Occipital lobe (tissue), 1 donor: ENCODE measurements at regions not wholly inside any gene's neighbourhood (a gene's known extent, or its start where the extent isn't known, plus 50 kb on each side); places are given as distances from the start of the nearest gene placed in this dataset.

Experiments
- DNase-seq: peaks from one replicate; lab custom pipeline; 2025; lab: John Stamatoyannopoulos, UW

DNA sequence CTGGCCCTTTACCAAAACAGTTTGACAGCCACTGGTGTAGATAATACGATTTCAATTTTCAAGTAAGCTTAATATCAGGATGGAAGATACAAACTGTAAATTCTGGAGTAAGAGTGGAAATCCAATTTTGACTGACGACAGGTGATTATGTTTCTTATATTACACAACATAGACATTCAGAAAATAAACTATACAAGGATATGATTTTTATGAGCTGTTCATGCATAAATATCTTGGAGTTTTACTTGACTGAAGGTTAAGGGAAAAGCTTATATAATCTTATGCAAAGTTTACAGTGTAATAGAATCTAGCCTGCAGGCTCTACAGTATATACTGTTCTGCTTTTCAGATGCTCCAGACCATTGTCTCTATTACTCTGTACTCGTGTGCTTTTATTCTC lies 1672.3 kb downstream of the ARAP2 start:
- DNase-seq = no peak

DNA sequence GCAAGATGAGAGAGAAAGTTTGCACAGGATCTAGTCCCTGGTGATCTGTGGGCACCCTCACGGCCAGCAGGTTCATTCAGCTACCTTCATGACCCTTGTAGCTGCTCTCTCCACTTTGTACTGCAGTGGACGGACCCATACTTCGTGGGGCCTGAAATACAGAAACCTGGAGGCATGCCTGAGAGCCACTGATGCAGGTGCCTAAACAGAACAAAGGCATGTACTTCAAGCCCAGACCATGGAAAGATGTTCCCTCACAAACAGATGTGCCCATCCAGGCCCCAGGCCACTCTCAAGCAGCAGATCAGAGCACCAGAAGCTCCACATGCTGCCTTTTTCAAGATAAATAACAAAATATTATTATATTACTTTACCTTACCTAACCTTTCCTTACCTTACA lies 1629.0 kb downstream of the ARAP2 start:
- DNase-seq = no peak

DNA sequence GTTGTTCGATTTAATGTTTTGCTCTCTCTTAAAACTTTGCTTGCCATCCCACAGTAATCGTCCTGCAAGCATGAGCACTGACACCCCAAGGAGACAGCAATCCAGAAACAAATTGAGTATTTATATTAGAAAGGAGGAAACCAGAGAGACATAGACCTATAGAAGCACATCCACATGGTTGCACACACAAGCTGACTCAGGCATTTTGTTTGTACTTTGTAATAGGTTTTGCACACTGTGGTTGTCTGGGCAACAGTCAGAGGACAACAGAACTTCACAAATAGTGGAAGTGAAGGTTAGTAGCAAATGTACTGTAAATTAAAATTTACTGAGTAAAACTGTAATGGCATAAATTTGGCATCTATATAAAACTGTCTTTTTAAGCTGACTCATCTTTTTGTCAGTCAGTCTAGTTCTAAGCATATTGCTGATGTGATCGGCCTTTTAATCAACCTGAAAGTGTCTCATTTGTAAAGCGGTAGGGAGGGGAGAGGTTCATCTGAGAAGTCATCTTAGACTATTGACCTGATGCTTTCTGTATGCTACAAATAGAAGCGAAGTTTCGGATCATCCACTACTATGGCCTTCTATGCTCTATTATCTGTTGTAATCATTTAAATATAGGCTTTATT lies 1624.7 kb downstream of the ARAP2 start:
- no peak for DNase-seq

DNA sequence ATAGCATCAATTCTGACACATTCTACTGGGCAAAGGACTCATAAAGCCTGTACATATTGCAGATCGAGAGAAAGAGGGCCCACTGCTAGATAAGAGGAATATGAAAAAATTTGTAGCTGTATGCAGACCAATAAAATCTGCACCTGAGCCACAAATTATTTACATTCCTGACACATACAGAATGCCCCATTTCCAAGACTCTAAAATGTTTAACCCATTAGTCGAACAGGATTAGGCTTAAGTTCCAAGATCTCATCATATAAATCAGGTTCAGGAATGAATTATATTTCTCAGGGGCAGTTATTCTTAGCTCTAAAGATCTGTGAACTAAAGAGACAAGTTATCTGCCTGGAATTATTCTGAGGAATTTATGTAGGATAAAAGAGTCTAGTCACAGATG lies 1615.8 kb downstream of the ARAP2 start:
- DNase-seq = no peak

DNA sequence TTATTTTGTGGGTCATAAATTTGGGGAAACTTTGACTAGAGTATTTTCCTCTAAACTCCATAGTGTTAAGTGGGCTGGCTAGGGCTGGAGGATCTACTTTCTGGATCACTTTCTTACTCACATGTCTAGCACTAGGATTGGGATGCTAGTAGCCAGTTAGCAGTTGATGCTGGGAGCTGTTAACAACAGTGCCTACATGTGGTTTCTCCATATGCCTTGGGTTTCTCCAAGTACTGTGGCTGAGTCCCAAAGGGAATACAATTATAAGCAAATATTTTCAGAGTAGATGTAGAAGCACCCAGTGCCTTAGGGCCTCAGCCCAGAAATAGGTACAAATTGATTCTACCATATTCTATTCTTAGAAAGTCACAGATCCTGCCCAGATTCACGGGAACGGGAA lies 1614.9 kb downstream of the ARAP2 start:
- DNase-seq = no peak

DNA sequence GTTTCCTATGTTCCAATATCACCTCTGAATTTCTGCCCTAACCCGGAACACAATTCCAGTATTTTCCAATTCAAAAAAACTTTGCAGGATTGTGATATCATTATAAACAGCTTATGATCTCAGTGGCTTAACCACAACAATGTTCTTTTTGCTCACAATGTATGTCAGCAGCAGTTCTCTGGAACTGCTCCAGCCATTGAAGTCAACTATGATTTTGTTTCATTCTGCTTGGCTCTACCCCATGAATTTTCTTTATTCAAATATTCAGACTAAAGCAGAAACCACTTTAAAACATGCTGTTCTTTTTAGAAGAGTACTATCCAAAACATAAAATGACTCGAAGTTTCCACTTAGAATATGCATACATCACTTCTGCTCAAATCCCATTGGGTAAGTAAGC lies 1611.1 kb downstream of the ARAP2 start:
- no peak for DNase-seq

DNA sequence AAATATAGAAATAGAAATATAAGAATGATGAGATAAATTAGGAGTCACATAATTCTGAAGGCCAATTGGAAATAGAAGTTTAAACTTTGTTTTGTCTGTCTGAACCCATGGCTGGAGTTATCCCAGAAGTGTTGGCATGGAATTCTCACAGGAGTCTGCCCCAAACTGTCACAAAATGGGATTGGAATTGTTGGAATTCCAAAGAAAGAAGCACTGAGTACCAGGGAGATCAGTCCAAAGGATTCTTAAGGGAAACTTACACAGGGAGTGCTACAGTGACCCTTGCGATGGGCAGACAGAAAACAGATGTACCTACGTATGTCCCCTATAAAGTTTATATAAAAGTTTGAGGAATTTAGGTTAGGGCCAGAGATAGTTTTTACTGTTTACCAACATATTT lies 1607.7 kb downstream of the ARAP2 start:
- DNase-seq = no peak

DNA sequence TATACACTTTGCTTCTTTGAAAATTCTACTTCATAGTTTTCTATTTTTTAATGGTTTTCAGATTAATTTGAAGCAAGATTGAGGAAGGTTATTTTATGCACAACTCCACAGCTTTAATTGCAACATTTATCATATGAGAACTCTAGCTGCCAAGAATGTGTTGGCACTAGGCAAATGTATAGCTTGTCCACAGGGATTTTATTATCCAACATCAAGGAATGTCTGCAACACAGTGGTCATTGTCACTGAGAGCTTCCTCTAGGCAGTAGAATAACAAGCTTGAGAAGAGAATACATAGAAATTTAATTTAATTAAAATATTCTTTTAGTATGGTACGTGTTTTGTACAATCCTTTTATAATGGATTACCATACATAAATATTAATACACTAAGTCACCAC lies 1600.8 kb downstream of the ARAP2 start:
- DNase-seq = no peak

DNA sequence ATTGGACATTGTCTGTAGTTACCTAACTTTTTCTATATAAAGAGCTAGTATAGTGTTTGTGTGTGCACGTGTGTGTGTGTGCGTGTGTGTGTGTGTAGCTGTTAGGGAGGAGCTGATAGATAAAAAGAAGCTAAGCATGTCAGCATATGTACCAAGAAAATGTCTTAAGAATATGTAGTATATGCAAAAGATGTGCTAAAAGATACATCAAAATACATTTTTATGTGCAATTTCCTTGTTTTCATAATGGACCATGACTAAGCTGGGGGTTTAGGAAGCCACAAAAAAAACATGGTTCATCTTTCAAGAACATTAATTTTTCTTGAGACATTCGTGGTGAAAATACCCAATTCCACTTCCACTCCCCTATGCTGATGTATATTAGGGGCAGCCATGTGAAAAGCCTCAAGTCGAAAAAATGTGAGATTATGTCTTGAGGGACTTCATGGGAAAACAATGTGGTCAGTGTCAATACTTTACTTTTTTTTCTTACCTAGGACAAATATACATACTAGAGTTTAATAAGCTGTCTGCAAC lies 1599.7 kb downstream of the ARAP2 start:
- no peak for DNase-seq

DNA sequence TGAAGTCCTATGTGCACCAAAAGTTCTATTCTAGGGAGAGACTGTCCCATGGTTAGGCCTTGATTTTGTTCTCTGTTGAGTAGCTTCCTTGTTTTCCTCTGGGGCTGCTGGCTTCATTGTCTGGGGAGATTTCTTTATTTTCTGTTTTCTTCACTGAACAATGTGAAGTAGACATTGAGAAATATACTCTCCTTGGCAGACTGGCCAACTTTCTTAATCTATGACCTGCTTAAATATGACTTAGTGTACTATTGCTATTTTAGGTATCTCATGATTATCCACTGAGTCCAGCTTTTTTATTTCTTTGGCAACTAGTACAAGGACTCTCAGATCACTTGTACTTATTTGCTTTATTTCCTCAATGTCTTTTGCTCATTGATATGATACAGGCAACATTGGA lies 1594.6 kb downstream of the ARAP2 start:
- DNase-seq = no peak

DNA sequence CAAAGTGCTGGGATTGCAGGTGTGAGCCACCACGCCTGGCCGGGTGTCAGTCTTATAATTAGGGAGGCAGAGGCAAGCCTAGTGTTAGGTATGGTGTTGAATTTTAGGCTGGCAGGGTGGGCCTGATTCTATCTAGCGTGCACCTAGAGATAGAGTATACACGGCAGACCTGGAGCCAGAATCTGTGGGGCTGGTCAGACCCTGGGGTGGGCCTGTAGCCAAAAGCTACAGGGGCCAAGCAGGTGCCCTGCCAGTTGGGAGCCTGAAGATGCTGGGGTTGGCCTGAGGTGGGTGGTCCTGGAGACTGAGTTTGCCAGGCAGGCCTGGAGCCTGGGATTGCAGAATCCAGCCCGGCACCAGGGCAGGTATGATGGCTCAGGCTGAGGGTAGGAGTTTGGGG lies 1580.3 kb downstream of the ARAP2 start:
- no peak for DNase-seq

DNA sequence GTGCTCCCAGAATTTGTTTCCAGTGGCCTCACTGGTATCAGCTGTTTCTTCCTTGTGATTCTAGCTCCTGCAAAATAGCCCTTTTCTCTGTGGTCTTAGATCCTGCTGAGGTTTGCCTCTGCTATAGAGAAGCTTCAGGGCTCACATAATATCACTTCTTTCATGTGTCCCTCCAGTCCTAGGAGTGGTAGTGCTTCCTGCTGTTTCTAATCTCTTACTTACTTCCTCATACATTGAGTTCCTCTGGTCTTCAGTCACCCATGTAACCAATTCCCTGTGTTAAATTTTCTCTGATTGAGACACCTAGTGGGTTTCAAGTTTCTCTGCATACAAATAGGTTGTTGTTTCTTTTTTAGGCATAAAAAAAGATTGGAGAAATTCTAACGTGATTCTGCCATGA lies 1567.9 kb downstream of the ARAP2 start:
- no peak for DNase-seq

DNA sequence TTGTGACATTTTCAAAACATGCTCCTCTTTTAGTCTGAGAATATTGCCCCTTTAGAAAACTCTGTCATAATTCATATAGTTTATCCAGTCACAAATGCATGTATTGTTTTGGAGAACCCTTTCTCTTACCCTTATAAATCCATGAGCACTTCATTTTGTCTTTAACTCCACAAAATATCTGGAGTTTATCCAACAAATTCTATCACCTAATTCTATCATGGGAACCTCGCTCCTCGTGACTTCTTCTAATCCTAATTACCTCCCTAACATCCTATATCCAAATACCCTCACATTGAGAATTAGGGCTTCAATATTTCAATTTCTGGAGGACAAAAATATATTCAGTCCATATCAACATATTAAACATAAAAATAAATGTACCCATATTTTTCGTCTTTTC lies 1565.9 kb downstream of the ARAP2 start:
- no peak for DNase-seq

DNA sequence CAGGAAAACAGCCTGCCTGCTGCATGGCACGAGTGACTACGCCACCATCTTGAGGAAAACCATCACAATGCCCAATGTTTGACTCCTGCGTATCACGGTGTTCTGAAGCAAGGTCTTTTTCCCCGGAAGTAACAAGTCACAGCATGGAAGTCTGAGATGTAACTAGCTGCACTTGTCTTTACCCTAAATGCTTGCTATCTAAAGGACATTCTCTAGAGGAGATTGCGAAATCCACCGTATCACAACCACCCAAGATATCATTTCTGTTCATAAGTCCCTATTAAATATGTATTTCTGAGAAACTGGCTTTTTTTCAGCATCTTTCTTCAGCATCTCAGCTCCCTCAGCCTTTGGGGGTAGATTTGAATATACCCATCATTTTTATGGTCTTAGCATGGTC lies 1565.1 kb downstream of the ARAP2 start:
- DNase-seq = no peak

DNA sequence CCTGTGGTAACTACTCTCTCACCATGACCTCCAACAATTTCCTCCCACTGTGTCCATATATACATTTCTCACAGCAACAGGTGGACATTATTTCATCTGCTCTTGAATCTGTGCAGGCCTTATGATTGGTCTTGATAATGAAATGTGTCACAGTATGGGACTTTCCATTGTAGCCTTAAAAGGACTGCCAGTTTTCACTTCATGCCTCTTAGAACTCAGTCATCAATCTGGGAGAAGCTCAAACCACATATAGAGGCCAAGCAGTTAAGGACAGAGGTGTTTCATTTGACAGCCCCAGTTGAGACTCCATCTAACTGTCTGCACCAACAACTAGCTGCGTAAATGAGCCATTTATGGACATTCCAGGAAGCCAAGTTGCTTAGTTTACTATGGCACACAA lies 1534.8 kb downstream of the ARAP2 start:
- DNase-seq = no peak

DNA sequence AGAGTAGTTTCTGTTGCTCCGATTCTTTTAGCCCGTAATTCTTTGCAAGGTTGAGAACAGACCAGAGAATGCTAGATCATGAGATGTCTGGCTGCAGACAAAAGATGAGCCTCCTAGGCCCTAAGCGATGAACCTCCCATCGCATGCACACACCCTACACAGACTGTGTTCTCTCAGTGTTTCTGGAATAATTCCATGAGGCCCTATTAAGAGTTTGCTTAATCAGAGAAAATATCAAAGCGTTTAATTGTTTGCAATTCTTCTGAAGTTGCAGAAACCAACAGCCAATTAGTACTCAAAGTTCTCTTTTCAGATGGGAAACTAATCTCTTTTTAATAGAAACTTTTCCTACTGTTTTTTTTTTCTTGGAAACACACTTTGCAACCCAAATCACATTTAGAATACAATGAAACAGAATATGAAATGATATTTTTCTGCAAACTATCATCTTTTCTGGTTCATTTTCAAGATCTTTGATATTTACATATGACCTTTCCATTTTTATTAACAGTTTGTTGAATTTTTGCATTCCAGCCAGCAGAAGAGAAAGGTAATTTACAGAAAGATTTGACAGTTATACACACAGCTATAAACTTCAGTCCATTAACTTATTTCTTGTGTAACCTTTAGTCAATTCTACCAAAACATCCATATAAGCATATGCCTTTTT lies 1525.6 kb downstream of the ARAP2 start:
- no peak for DNase-seq

DNA sequence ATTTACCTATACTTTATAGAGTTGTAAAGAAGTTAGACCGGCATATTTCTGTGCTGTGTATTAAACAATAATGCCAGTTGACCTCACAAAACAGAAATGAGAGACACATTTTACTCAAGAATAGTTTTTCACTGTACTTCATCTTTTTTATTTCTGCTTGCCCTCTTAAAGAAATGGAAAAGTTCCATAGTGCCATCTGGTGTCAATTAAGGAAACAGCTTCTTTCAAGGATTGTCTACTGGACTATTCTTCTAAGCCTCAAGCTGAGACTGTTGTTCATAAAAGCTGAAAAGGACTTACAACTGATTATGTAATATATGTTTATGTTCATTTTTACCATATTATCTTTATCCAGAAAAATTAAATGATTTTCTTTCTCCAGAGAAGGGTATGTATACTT lies 1523.7 kb downstream of the ARAP2 start:
- DNase-seq = no peak

DNA sequence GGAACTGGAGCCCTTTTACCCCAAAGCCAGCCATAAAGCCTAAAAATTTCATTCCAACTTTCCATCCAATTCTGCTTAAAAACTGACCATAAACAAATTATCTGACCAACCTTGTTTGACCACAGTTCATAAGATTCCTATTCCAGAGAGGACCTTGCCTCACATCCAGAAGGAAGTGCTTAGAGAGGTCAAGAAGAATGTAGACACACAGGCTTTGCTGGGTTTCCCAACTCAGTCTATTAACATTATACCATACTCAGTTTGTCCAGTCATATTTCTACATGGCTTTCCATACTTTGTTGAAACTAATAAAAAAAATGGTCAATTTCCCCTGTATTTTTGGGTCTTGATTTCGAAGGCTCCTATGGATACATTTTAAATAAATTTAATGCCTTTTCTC lies 1522.5 kb downstream of the ARAP2 start:
- no peak for DNase-seq

DNA sequence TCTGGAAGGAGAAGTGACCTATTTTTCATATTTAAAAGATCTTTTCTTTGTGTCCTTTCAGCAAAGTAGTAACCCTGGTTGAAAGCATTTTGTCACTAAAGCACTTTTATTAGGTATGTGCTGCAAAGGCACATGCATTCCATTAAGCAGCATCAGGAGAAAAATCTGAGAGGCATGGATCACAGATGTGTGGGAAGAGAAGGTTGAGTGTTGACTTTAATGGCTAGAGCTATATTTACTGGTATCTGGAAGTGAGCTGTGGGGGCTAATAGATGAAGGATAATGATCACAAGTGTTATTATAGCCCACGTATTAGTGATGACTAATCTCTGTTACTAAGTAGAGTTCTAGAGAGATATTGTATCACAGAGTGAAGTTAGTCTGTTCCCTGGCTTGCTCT lies 1520.7 kb downstream of the ARAP2 start:
- DNase-seq = no peak

DNA sequence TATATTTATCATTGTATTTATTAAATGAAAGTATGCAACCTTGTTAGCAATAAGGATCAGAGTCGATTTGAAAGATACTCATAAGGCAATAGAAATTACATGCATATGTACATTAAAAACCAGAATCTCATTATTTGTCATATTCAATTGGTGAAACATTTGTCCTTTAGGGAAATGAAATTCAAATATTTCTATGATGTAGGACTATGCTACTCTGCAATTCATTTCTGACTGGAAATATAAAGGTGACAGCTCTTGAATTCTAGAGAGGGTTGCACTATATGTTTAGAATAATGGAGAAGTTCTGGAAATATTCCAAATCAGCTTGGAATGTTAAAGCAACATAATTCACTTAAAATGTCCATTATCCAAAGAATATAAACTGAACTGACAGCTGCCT lies 1519.8 kb downstream of the ARAP2 start:
- no peak for DNase-seq

DNA sequence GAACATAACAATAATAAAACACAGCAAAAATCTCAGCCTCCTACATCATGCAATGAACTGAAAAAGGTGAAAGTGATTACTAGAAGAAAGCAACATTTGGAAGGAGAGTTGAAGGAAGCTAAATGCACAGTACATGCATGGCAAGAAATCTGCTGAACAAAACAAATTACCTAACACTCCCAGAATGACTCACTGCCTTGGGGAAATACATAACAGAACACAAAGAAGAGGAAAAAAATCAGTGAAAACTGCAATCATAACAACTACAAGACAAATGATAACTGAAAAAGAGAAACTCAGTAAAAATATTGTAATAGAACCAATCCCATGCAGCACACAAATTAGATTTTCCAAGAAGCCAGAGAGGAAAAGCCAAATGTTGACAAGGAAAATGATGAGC lies 1513.2 kb downstream of the ARAP2 start:
- no peak for DNase-seq

DNA sequence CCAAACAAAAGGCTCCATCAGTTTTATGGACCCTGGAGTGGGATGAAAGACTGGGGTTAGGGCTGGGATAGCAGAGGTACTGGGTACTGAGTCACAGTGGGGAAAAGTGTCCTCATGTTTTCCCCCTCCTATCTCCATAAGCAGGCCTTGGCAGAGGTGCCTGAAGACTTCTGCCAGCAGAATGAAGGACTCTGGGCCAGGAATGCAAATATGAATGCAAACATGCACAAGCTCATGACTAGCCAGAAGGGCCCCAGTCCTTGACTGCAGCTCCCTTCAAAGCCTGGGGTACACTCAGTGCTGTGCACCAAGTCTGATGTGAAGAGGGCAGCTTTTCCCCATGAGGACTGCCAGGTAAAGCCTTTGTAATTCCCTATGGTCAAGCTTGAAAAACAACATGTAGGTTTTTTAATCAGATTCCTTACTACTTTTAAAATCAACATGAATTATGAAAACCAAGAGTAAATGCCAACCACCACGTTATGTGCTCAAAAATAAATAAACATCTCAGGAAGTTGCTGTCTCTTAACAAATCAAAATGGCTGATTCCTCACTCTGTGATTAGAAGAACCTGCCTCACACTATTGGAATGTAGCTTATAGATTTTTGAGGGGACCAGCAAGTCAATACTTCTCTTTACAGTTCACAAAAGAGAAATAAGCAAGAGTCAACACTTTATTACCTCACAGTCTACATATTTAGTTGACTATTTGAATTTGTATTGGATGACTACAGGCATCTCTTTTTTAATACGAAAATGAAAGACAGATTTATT lies 1512.0 kb downstream of the ARAP2 start:
- DNase-seq = no peak
